ENCODE measurements at regions not wholly inside any gene's neighbourhood (a gene's known extent, or its start where the extent isn't known, plus 50 kb on each side); places are given as distances from the start of the nearest gene placed in this dataset.
"Not testable (repeated sequence)": the region's sequence is repeated elsewhere in the genome, so short reads cannot be mapped to it uniquely, and the experiment has no call there.

- DNase-seq: no peak
These were observed 499.0 kb downstream of the CDH10 start for GRCh38 chr5:24145806-24146205.

- no peak for DNase-seq
These were observed 483.2 kb downstream of the CDH10 start for GRCh38 chr5:24161559-24161958.

- DNase-seq: no peak
These were observed 482.4 kb downstream of the CDH10 start for GRCh38 chr5:24162343-24162742.

DNA sequence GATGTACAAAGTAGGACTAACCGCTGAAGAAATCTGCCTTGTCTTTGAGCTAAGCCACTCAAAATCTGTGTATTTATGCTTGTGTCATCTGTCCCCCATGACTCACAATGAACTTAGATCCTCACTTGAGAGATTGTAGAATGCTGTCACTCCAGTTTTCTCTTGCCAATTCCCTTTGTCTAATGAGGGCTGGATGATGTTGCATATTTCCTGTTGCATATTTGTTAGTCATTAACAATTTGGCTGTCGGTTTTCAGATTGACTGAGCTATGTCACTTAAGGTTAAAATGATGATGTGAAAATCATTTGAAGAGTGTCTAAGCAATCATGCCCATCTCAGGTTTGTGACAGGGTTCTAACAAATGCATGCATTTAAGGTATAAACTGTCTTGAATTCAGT lies 481.7 kb downstream of the CDH10 start:
- no peak for DNase-seq

GRCh38 chr5:24167806-24168205 lies 477.0 kb downstream of the CDH10 start:
- no peak for DNase-seq

GRCh38 chr5:24170026-24170425 lies 474.8 kb downstream of the CDH10 start:
- no peak for DNase-seq

- DNase-seq: not testable (repeated sequence)
These were observed 473.8 kb downstream of the CDH10 start for GRCh38 chr5:24170930-24171329.

DNA sequence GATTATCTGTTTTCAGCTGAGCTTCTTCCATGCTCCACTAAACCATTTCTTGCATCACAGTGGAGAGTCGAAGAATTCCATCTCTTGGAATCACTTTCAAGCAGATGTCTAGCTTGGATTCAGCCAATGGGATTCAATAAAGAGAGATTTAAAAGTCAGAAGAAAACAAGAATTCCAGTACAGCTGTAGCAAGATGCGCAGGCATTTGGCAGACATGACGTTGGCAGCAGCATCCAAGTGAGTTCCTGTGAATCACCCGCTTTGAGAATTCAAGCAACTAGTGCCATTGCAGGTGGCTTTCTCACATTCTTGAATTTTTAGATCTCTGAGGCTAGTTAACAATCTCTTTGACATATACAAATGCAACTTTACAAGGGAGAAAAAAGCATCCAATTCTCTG lies 467.0 kb downstream of the CDH10 start:
- DNase-seq: no peak

- no peak for DNase-seq
These were observed 460.8 kb downstream of the CDH10 start for GRCh38 chr5:24183981-24184380.

GRCh38 chr5:24188216-24188925 lies 456.4 kb downstream of the CDH10 start:
- DNase-seq: no peak

DNA sequence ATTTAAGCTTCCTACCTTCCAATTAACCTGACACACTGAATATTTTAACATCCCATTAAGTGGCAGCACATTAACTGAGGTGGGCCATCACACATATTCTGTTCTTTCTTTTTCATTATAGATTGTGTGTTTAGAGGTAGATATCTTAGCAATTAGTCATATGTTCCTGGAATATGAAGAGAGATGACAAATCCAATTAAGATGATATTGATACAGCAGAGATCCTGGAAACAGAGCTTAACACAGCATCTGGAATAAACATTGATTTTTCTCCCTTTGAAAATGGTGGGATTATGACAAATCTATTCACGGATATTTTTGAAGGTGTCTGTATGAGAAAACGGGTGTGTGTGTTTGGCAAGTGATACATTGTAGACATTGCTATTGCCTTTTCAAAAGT lies 448.0 kb downstream of the CDH10 start:
- no peak for DNase-seq

DNA sequence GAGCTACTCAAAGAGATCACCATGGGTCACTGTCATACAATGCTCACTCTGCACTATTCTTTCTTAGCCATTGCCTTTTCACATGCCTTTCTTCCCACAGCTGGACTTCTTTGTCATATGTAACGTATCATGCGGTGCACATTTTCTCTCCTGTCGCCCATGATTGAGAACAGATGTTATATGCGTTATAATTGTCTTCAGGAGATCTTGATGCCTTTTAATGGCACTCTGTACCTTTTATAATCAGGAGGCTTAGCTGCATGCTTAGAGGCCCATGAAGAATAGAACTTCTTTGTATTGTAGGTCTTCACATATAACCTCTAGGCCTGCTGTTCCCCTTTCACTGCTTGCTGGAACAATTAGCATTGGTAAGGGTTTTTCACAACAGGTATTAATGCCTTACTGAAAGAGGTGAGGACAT lies 436.1 kb downstream of the CDH10 start:
- no peak for DNase-seq

DNA sequence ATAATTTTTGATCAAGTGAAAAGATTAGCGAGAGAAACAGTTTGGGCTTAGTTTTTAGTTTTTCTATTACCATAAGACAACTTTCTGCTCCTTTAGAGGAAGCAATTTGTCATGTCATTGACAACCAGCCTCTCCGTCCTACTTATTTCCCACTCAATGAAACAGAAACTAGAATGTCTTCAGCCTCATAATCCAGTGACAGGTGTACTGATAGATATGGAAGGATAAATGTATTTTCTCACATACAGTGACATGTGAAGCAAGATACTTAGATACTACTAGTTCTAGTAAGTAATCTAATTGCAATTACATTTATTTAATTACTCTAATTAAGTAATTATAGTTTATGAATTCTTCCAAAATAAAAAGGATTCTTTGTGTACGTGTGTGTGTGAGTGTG lies 429.7 kb downstream of the CDH10 start:
- no peak for DNase-seq

- DNase-seq: no peak
These were observed 421.9 kb downstream of the CDH10 start for GRCh38 chr5:24222876-24223275.

- no peak for DNase-seq
These were observed 419.7 kb downstream of the CDH10 start for GRCh38 chr5:24225051-24225450.

DNA sequence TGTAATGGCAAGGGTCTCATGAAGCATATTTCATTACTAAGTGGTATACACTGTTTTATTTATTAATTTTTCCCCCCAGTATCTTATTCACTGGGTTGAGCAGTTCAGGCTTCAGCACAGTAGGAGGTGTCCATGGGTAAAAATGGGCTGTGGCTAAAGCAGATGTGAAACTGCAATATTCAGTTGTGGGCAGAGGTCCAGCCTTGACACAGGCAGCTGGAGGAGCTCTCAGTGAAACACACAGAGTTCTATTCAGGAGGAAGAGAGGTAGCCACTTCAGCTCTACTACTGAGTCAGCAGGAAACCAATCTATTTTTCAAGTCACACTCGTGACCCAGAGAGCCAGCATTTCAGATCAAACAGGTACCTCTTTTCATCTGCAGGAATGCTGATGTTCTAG lies 418.3 kb downstream of the CDH10 start:
- no peak for DNase-seq

DNA sequence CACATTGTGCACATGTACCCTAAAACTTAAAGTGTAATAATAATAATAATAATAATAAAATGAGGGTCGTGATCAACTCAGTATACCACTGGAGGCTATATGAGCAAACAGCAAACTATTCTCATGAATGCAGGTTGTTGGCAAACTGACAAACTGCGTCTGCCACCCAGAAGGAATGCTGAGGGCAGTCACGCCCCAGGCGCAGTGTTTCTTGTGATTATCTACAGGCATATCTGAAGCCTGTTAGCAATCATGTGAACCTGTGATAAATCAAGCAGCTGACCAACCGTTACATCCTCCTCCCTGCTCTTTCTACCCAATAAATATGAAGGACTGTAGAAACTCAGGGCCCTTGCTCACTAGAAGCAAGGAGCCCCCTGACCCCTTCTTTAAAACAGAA lies 416.9 kb downstream of the CDH10 start:
- DNase-seq: not testable (repeated sequence)

GRCh38 chr5:24232041-24232440 lies 412.7 kb downstream of the CDH10 start:
- DNase-seq: no peak

- no peak for DNase-seq
These were observed 411.8 kb downstream of the CDH10 start for GRCh38 chr5:24232929-24233498.

GRCh38 chr5:24235946-24236345 lies 408.8 kb downstream of the CDH10 start:
- no peak for DNase-seq

DNA sequence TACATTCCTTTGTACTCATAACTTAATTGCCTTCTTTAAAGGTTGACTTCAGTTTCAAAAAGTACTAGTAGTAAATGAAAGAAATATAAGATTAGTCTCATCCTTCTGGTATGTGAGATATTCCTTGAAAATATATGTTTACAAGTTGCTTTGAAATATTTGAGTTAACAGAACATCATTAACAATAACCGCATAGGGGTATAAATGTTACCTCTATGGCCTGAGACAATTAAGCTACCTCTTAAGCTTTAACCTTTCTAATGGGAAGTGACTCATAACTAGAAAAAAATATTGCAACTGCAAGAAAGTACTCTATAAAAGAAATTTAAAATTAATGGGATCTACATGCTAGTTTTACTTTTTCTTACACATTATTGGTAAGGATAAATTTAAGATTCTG lies 399.0 kb downstream of the CDH10 start:
- DNase-seq: no peak

- DNase-seq: no peak
These were observed 380.2 kb downstream of the CDH10 start for GRCh38 chr5:24264547-24264946.

DNA sequence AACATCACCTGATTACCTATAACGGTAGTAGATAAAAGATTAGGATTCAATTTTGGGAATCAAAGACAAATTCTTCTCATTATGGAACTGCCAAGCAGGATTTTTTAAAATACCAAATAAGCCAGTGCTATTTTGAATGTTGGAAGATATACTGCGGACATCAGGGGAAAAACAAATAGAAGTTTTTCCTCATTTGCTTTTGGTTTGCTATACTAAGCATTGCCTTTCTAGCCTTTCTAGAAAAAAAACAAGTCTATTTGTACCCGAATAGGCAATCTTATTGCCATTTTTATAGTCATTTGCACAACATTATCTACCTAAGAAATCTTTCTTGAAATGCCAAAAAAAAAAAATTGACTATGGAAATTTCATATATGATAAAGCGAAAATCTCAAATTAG lies 379.5 kb downstream of the CDH10 start:
- DNase-seq: no peak

DNA sequence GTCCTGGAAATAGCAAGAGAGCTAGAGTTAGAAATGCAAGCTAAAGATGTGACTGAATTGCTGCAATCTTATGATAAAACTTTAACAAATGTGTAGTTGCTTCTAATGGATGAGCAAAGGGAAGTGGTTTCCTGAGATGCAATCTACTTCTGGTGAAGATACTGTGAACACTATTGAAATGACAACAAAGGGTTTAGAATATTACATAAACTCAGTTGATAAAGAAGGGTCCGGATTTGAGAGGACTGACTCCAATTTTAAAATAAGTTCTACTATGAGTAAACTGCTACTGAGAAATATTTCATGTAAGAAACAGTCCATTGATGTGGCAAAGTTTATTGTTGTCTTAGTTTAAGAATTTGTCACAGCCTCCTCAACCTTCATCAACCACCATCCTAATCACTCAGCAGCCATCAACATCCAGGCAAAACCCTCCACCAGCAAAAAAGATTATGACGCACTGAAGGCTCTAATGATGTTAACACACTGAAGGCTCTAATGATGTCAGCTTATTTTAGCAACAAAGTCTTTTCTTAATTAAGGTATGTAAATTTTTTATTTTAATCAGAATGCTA lies 376.2 kb downstream of the CDH10 start:
- no peak for DNase-seq

DNA sequence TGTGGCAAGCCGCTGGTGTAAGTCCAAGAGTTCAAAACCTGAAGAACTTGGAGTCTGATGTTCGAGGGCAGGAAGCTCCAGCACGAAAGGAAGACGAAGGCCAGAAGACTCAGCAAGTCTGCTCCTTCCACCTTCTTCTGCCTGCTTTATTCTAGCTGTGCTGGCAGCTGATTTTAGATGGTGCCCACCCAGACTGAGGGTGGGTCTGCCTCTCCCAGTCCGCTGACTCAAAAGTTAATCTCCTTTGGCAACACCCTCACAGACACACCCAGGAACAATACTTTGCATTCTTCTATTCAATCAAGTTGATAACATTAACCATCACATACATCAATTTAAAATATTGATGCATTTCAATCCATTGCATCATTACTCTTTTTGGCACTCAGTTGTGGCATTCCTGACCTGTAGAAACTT lies 373.1 kb downstream of the CDH10 start:
- DNase-seq: not testable (repeated sequence)

Data from activated T-cell treated with anti-CD3 and anti-CD28 coated beads, Interleukin-2, amount 50 U/mL, for 48 hours (primary cell).